ENCODE measurements at regions not wholly inside any gene's neighbourhood (a gene's known extent, or its start where the extent isn't known, plus 50 kb on each side); places are given as distances from the start of the nearest gene placed in this dataset.

GRCh38 chrX:96455078-96455477, 229.6 kb upstream of the DIAPH2 start:
- Histone ChIP-seq H3K4me1 (no peaks in the 10 kb centered on the region), H3K4me3 (no peak overlapping the region), H3K36me3 (no peaks in the 10 kb centered on the region), H3K9me3 (no peaks in the 10 kb centered on the region), H3K27ac (no peak overlapping the region), H3K27me3 (no peaks in the 10 kb centered on the region)
- in situ Hi-C loops (cut with MboI; ENCODE audit: low pct_ligation_motif_present in 1 of 4, low pct_unique_long_range_greater_than_20kb in 1 of 4, low sequenced_read_pairs in 3 of 4): no loop called here
- TF ChIP-seq POLR2AphosphoS5 (IDR thresholded peaks at IDR 0.05): no peak
- TF ChIP-seq POLR2A (IDR thresholded peaks at IDR 0.05): no peak
- TF ChIP-seq CTCF (IDR thresholded peaks at IDR 0.05): no peak
- TF ChIP-seq EP300 (IDR thresholded peaks at IDR 0.05; ENCODE audit: low read depth): no peak
- WGBS, 2 donors (ENCODE audit: low coverage in 1 of 2): 72 to 100% methylated on average over 3 of the region's 3 CpGs
- intact Hi-C loops (cut with DNase I; ENCODE audit: low total_unique reads): no loop called here
- DNase-seq: no peak

- Histone ChIP-seq H3K9me3 (no peaks in the 10 kb centered on the region), H3K27me3 (no peaks in the 10 kb centered on the region), H3K36me3 (no peaks in the 10 kb centered on the region), H3K4me3 (no peak overlapping the region), H3K4me1 (no peaks in the 10 kb centered on the region), H3K27ac (no peak overlapping the region)
- TF ChIP-seq POLR2A (IDR thresholded peaks at IDR 0.05): no peak
- TF ChIP-seq POLR2AphosphoS5 (IDR thresholded peaks at IDR 0.05): no peak
- TF ChIP-seq CTCF (IDR thresholded peaks at IDR 0.05): no peak
- DNase-seq: no peak
- 86% methylated on average over 16 of the region's 16 CpGs; no CpG with 5 or more reads in 1 of the 2 donors for WGBS, 2 donors (ENCODE audit: low coverage in 1 of 2)
- intact Hi-C loops (cut with DNase I; ENCODE audit: low total_unique reads): no loop called here
- in situ Hi-C loops (cut with MboI; ENCODE audit: low pct_ligation_motif_present in 1 of 4, low pct_unique_long_range_greater_than_20kb in 1 of 4, low sequenced_read_pairs in 3 of 4): no loop called here
Measured at GRCh38 chrX:96464880-96465558, 219.6 kb upstream of the DIAPH2 start.

- Histone ChIP-seq H3K4me3 (no peak overlapping the region), H3K36me3 (no peaks in the 10 kb centered on the region), H3K4me1 (peaks cover 0 to 2% (median 0%) of the 10 kb centered on the region in 4 donors), H3K27me3 (no peaks in the 10 kb centered on the region), H3K9me3 (no peaks in the 10 kb centered on the region), H3K27ac (peak overlapping the region; percentile 8 to 59 (median 32))
- intact Hi-C loops (cut with DNase I; ENCODE audit: low total_unique reads) (no loop called here), in situ Hi-C loops (cut with MboI; ENCODE audit: low pct_ligation_motif_present in 1 of 4, low pct_unique_long_range_greater_than_20kb in 1 of 4, low sequenced_read_pairs in 3 of 4) (no loop called here)
- TF ChIP-seq CTCF (IDR thresholded peaks at IDR 0.05) (no peak), POLR2A (IDR thresholded peaks at IDR 0.05) (no peak), EP300 (IDR thresholded peaks at IDR 0.05; ENCODE audit: low read depth) (no peak), POLR2AphosphoS5 (IDR thresholded peaks at IDR 0.05) (no peak)
- no peak for DNase-seq
- 21 to 49% methylated on average over 2 to 4 of the region's 4 CpGs for WGBS, 2 donors (ENCODE audit: low coverage in 1 of 2)
Measured at GRCh38 chrX:96474029-96474740, 210.5 kb upstream of the DIAPH2 start.

GRCh38 chrX:96474741-96475125, 209.9 kb upstream of the DIAPH2 start:
- 67 to 74% methylated on average over 1 of the region's 1 CpG for WGBS, 2 donors (ENCODE audit: low coverage in 1 of 2)
- Histone ChIP-seq H3K4me3 (no peak overlapping the region), H3K36me3 (no peaks in the 10 kb centered on the region), H3K4me1 (peaks cover 0 to 2% (median 0%) of the 10 kb centered on the region in 4 donors), H3K27me3 (no peaks in the 10 kb centered on the region), H3K27ac (peak overlapping the region; percentile 8 to 59 (median 32)), H3K9me3 (no peaks in the 10 kb centered on the region)
- no peak for TF ChIP-seq CTCF (IDR thresholded peaks at IDR 0.05)
- intact Hi-C loops (cut with DNase I; ENCODE audit: low total_unique reads): no loop called here
- in situ Hi-C loops (cut with MboI; ENCODE audit: low pct_ligation_motif_present in 1 of 4, low pct_unique_long_range_greater_than_20kb in 1 of 4, low sequenced_read_pairs in 3 of 4): no loop called here
- DNase-seq: no peak

Data from transverse colon (tissue), 4 donors.